DOHH2 (cell line): ENCODE measurements at regions not wholly inside any gene's neighbourhood (a gene's known extent, or its start where the extent isn't known, plus 50 kb on each side); places are given as distances from the start of the nearest gene placed in this dataset.

ENCODE experiments used
- H3F3A ChIP-seq: fragments of 200-600 bp; sonication (generic), shearing (Covaris generic); 2 replicates; pipeline ENCODE4 v1.6.0; 2016; ENCODE audit warnings: antibody characterized with exemption, mild to moderate bottlenecking; ENCODE audit not compliant: control insufficient read depth, insufficient read depth
- H3K27ac ChIP-seq: fragments of 200-600 bp; sonication (generic); 2 replicates; pipeline ENCODE4 v1.5.1; 2014; ENCODE audit warnings: low read depth, mild to moderate bottlenecking, low read length, moderate library complexity
- H3K27me3 ChIP-seq: fragments of 200-600 bp; sonication (generic); 2 replicates; pipeline ENCODE4 v1.6.1; 2014; ENCODE audit warnings: mild to moderate bottlenecking, low read length, mixed read lengths; ENCODE audit not compliant: control insufficient read depth
- H3K36me3 ChIP-seq: fragments of 200-600 bp; sonication (generic); 2 replicates; pipeline ENCODE4 v1.6.1; 2014; ENCODE audit warnings: mild to moderate bottlenecking, low read length, moderate library complexity, mixed read lengths; ENCODE audit not compliant: control insufficient read depth
- H3K4me1 ChIP-seq: fragments of 200-600 bp; sonication (generic); 2 replicates; pipeline ENCODE4 v1.6.1; 2014; ENCODE audit warnings: mild to moderate bottlenecking, low read length, mixed read lengths; ENCODE audit not compliant: control insufficient read depth
- H3K4me2 ChIP-seq: fragments of 200-600 bp; sonication (generic); 2 replicates; pipeline ENCODE4 v1.6.0; 2014; ENCODE audit warnings: mild to moderate bottlenecking, low read length, moderate library complexity
- H3K4me3 ChIP-seq: fragments of 200-600 bp; sonication (generic); 2 replicates; pipeline ENCODE4 v1.5.1; 2014; ENCODE audit warnings: mild to moderate bottlenecking, low read length, mixed read lengths
- H3K79me2 ChIP-seq: fragments of 200-600 bp; sonication (generic); 2 replicates; pipeline ENCODE4 v1.6.1; 2014; ENCODE audit warnings: mild to moderate bottlenecking, low read length, mixed read lengths; ENCODE audit not compliant: control insufficient read depth
- H3K9me2 ChIP-seq: fragments of 200-600 bp; sonication (generic); replicated peaks from 2 replicates; pipeline ENCODE4 v1.6.1; 2014; ENCODE audit warnings: mild to moderate bottlenecking, low read length, mixed read lengths; ENCODE audit not compliant: control insufficient read depth
- H3K9me3 ChIP-seq: fragments of 200-600 bp; sonication (generic); 2 replicates; pipeline ENCODE4 v1.6.1; 2014; ENCODE audit warnings: antibody characterized with exemption, low read length, mixed read lengths; ENCODE audit not compliant: control insufficient read depth, insufficient read depth
- H4K20me1 ChIP-seq: fragments of 200-600 bp; sonication (generic); 2 replicates; pipeline ENCODE4 v1.6.0; 2014; ENCODE audit warnings: low read depth, mild to moderate bottlenecking, antibody characterized with exemption, low read length, moderate library complexity; ENCODE audit not compliant: control insufficient read depth, insufficient read depth
- EZH2phosphoT487 ChIP-seq: fragments of 200-600 bp; sonication (generic); IDR thresholded peaks from 2 replicates; pipeline ENCODE4 v1.6.1; 2017; ENCODE audit warnings: borderline replicate concordance, mild to moderate bottlenecking, antibody characterized with exemption, low read length, moderate library complexity, mixed read lengths
- TF ChIP-seq, protein P1 (sequence below): fragments of 200-600 bp; sonication (generic); IDR thresholded peaks from one replicate; pipeline ENCODE4 v1.5.1; 2014; ENCODE audit warnings: antibody characterized with exemption, mild to moderate bottlenecking, low read depth, low read length; ENCODE audit not compliant: poor library complexity, severe bottlenecking

DNA sequence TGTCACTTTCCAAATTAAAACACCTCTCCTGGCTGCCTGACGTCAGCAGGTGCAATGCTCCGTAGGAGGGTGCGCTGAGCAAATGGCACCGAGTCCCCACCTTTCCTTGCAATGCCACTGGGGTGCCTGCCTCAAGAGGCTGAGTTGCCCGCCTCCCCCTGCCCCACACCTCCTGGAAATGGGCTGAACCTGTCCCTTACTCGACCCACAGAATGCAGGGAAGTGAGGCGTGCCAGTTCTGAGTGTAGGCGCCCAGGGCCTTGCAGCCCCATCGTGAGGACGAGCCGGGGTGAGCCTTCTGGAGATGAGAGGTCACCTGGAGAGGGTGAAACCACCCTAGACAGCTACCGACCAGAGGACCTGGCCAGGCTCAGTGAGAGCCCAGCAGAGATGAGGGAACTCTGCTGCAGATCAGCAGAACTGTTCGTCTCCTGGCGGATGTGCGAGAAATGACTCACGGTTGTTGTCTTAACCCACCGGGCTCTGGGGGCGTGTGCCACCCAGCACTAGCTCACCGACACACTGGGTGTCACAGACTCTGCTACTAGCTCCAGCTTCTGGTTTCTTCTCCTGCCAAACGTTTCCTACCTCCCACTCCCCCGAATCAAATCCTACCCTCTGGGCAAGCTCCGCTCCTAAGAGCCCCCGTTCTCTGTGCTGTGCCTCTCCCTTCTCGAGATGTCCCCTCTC lies 168.7 kb upstream of the HDAC4 start:
- H3K27ac ChIP-seq, result no peak overlapping the region
- no peaks in the 10 kb centered on the region for H3K27me3 ChIP-seq
- no peaks in the 10 kb centered on the region for H3K79me2 ChIP-seq
- H3K4me1 ChIP-seq, result no peaks in the 10 kb centered on the region
- TF ChIP-seq EZH2phosphoT487, result no peak
- TF ChIP-seq, protein P1, sequence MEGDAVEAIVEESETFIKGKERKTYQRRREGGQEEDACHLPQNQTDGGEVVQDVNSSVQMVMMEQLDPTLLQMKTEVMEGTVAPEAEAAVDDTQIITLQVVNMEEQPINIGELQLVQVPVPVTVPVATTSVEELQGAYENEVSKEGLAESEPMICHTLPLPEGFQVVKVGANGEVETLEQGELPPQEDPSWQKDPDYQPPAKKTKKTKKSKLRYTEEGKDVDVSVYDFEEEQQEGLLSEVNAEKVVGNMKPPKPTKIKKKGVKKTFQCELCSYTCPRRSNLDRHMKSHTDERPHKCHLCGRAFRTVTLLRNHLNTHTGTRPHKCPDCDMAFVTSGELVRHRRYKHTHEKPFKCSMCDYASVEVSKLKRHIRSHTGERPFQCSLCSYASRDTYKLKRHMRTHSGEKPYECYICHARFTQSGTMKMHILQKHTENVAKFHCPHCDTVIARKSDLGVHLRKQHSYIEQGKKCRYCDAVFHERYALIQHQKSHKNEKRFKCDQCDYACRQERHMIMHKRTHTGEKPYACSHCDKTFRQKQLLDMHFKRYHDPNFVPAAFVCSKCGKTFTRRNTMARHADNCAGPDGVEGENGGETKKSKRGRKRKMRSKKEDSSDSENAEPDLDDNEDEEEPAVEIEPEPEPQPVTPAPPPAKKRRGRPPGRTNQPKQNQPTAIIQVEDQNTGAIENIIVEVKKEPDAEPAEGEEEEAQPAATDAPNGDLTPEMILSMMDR, result no peak
- H3K4me2 ChIP-seq, result no peak overlapping the region
- no peak overlapping the region for H3K4me3 ChIP-seq
- no peaks in the 10 kb centered on the region for H3K9me3 ChIP-seq
- H3F3A ChIP-seq, result no peaks in the 10 kb centered on the region
- H4K20me1 ChIP-seq, result no peaks in the 10 kb centered on the region
- no peaks in the 10 kb centered on the region for H3K9me2 ChIP-seq
- no peaks in the 10 kb centered on the region for H3K36me3 ChIP-seq

DNA sequence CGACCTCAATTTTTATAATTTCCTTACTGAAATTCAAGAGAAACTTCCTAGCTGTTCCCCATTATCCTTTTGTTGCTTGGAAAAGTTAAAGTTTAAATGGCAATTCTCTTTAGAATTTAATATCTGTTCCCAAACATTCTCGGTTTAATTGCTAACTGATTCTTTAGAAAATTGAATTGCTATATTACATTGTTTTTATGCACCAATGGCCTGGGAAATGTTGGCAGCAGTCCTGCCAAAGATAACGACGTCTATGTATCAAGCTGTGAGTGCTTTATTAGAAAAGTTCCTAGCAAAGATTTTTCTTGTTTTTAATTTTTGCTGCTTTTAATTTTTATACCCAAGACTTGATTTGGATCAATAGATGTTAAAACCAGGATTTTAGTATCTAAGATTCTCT lies 167.8 kb upstream of the HDAC4 start:
- H3K27me3 ChIP-seq, result no peaks in the 10 kb centered on the region
- TF ChIP-seq EZH2phosphoT487, result no peak
- TF ChIP-seq, protein P1, result no peak
- H3K36me3 ChIP-seq, result no peaks in the 10 kb centered on the region

DNA sequence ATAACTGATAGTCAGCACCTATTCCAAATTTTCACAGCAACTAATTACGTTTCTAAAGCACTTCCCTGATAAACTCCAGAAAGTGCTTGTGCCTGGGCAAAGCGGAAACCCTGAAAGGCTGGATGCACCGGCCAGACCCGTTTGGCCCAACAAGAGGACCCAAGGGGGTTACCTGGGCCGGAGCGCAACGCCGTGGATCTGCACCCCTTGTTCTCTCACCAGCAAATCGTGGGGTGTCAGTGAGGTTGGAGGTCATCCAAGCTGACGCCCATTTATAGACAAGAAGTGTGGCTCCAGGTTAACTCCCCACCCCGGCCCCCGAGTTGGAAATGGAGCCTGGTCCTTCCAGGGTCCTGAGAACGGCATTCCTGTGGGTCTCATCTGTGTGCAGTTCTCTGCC lies 167.0 kb upstream of the HDAC4 start:
- Histone ChIP-seq H3K27ac (no peak overlapping the region), H4K20me1 (no peaks in the 10 kb centered on the region), H3K36me3 (no peaks in the 10 kb centered on the region), H3K4me1 (no peaks in the 10 kb centered on the region), H3K4me2 (no peak overlapping the region), H3K4me3 (no peak overlapping the region), H3K79me2 (no peaks in the 10 kb centered on the region), H3K9me3 (no peaks in the 10 kb centered on the region), H3K27me3 (no peaks in the 10 kb centered on the region), H3F3A (no peaks in the 10 kb centered on the region), H3K9me2 (no peaks in the 10 kb centered on the region)
- TF ChIP-seq EZH2phosphoT487, result no peak
- TF ChIP-seq, protein P1, result no peak

More for the DNA sequence above, 167.8 kb upstream of the HDAC4 start:
- no peaks in the 10 kb centered on the region for H4K20me1 ChIP-seq
- H3K4me3 ChIP-seq, result no peak overlapping the region
- H3K79me2 ChIP-seq, result no peaks in the 10 kb centered on the region
- no peaks in the 10 kb centered on the region for H3K9me2 ChIP-seq
- H3K4me1 ChIP-seq, result no peaks in the 10 kb centered on the region
- no peak overlapping the region for H3K27ac ChIP-seq
- no peaks in the 10 kb centered on the region for H3F3A ChIP-seq
- H3K4me2 ChIP-seq, result no peak overlapping the region
- H3K9me3 ChIP-seq, result no peaks in the 10 kb centered on the region
